G401 (cell line): ENCODE measurements at regions not wholly inside any gene's neighbourhood (a gene's known extent, or its start where the extent isn't known, plus 50 kb on each side); places are given as distances from the start of the nearest gene placed in this dataset.
A peak's percentile ranks its signal among the peaks of the same experiment; 100 is the strongest.
"Not testable (repeated sequence)": the region's sequence is repeated elsewhere in the genome, so short reads cannot be mapped to it uniquely, and the experiment has no call there.

ENCODE experiments used
- DNase-seq: peaks from one replicate; pipeline ENCODE4 v3.0.0-alpha.2; 2015; ENCODE audit warnings: low spot score
- in situ Hi-C: cut with HindIII; loops from 2 replicates; pipeline ENCODE4 v1.10.0; 2016; ENCODE audit warnings: low sequenced_read_pairs, mixed read lengths

DNA sequence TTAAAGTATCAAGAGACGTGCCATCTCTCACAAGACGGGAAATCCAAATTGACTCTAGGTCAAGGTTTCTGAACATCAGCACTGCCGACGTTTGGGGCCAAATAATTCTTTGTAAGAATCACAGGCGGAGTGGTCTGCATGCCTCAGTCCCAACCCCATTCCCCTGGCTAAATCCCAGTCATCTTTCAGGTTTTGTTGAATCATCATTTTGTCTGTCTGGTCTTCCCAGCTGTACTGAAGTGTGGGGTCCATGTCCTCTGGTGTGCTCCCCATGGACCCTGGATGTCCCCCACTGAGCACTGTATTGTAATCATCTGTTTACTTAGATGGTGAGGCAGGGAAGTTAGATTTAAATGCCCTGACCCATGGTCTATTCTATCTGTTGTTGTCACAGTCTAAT is 103.6 kb upstream of the GALNT18 start:
- in situ Hi-C loops, result no loop called here
- no peak for DNase-seq

- no peak for DNase-seq
- in situ Hi-C loops, result no loop called here
Observed at GRCh38 chr11:11724994-11725393, 103.2 kb upstream of the GALNT18 start.

DNA sequence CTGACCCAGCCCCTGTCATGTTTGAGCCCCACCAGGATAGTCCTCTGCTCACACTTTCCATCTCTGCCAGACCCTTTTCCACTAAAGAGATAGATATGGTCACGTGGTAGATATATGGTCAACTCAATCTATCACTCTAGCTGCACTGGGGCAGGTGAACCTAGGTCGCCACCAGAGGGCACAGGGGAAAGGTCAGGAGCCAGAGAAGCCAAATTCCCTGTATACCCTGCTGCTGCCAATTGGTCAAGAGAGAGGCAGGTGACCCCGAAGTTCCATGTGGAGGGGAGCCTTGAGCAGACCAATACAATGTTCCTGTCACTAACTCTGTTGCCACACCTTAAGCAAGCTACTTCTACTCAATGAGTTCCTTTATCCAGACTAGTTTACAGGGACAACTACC is 101.1 kb upstream of the GALNT18 start:
- no peak for DNase-seq
- in situ Hi-C loops, result no loop called here

DNA sequence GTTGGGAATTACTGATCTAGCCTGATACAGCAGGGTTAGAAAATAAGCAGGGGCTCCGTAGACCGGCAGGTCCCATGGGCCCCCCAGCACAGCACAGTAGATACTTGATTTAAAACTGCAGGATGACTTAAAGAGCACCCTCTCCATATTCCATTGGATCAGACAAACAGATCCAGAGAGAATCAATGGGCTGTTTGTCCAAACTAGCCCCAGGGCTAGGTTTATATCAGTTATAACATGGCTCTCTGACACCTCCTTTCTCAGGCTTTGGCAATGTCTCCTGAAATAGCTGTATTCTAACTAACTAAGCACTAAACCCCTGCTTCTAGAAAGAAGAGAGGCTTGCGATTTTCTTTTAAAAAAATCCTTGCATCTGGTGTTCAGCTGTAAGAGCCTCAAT is 100.4 kb upstream of the GALNT18 start:
- in situ Hi-C loops, result no loop called here
- DNase-seq, result no peak

- in situ Hi-C loops, result no loop called here
Observed at GRCh38 chr11:11718511-11718910, 96.7 kb upstream of the GALNT18 start.

DNA sequence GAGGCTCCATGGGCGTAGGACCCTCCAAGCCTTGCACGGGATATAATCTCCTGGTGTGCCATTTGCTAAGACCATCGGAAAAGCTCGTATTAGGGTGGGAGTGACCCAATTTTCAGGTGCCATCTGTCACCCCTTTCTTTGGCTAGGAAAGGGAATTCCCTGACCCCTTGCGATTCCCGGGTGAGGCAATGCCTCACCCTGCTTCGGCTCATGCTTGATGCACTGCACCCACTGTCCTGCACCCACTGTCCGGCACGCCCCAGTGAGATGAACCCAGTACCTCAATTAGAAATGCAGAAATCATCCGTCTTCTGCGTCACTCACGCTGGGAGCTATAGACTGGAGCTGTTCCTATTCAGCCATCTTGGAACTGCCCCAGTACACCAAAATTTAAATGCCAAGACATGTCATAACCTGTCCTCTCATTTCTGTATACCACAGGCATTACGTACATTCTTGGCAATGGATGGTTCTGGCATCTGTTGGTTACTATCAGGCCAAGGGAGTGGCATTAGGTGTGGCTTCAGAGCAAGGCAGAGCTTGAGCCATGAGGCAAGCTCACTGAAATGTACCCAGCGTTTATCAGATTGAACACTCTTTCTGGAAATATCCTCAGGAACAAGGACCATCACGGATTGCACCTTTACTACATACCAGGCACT is 95.4 kb upstream of the GALNT18 start:
- in situ Hi-C loops, result no loop called here
- DNase-seq, result no peak

More at GRCh38 chr11:11718511-11718910, 96.7 kb upstream of the GALNT18 start:
- DNase-seq, result no peak

DNA sequence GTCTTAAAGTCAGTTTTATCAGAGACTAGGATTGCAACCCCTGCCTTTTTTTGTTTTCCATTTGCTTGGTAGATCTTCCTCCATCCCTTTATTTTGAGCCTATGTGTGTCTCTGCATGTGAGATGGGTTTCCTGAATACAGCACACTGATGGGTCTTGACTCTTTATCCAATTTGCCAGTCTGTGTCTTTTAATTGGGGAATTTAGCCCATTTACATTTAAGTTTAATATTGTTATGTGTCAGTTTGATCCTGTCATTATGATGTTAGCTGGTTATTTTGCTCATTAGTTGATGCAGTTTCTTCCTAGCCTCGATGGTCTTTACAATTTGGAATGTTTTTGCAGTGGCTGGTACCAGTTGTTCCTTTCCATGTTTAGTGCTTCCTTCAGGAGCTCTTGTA is 93.3 kb upstream of the GALNT18 start:
- DNase-seq, in situ Hi-C loops: not testable (repeated sequence)

GRCh38 chr11:11710556-11710955 is 88.8 kb upstream of the GALNT18 start:
- in situ Hi-C loops, result no loop called here
- DNase-seq, result peak; percentile 45

GRCh38 chr11:11709447-11710239 is 87.8 kb upstream of the GALNT18 start:
- no peak for DNase-seq
- in situ Hi-C loops, result no loop called here

DNA sequence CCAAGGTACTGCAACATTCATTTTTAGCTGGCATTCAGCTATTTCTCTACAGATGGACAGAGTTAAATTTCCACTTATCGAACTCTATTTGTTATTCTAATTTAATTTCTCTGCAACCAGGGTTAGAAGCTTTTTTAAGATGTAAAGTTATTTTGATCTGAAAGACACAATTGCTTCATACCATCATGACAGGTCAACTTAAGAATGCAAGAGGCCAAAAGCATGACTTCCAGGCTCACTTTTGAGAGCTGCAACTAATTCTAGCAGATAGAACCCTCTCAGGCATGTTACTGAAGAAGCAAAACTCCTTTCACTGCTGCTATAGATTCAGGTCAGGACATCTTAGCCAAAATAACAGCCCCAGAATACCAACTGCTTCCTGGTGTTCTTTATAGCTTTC is 86.5 kb upstream of the GALNT18 start:
- in situ Hi-C loops, result no loop called here
- no peak for DNase-seq

- no peak for DNase-seq
- in situ Hi-C loops, result no loop called here
Observed at GRCh38 chr11:11706028-11706427, 84.2 kb upstream of the GALNT18 start.

DNA sequence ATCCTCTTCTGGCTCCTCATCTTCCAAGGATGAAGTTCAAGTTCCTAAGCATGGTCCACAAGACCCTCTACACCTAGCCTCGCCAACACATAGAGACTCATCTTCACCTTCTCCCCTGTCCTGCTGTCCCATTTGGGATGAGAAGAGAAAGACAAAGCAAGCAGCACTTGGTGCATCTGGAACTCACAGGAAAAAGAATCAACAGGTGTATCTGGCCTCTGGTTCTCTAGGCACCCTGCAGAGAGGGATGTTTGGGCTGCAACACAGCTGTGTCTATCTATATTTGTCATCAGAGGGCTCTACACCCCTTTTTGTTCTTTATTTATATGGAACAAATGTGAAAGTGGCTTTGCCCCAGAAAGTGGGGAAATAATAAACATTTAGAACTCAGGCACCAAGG is 82.1 kb upstream of the GALNT18 start:
- no peak for DNase-seq
- in situ Hi-C loops, result no loop called here

GRCh38 chr11:11701070-11701469 is 79.3 kb upstream of the GALNT18 start:
- in situ Hi-C loops, result no loop called here
- peak; percentile 72 for DNase-seq

DNA sequence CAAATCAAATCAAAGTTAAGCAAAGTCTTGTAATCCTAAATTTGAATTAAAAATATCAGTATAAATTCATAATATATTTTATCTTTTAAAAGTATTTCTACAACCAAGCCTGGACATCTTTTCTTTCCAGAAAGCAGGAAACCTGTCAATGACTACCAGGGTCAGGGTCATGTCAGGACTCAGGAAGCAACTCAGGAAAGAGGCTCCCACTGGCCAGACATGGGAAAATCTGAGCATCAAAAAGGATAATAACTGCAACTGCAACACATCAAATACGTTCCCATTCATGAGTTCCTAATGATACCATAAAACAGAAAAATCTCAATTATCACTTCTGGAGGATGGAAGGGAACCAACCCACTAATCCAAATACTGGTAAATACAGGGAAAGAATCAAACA is 76.0 kb upstream of the GALNT18 start:
- in situ Hi-C loops, result no loop called here
- DNase-seq, result no peak

- DNase-seq, result no peak
- in situ Hi-C loops, result no loop called here
Observed at GRCh38 chr11:11691296-11692151, 69.7 kb upstream of the GALNT18 start.

DNA sequence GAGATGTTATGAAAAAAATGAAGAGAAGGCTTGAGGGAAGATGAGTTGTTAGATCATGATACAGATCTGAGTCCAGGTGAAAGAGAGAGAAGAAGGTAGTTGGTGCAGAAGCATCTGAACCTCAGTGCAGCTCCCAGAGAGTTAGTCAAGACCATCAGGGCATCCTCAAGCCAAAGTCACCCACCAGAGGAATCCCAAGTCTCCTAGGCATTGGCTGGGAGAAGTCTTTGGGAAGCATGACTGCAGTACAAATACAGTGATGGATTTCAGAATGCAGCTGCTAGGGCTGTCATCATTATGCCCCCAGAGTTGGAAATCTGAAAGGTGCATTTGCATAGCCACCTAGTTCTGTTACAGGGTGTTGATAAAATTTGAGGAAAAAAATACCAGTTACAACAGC is 59.7 kb upstream of the GALNT18 start:
- in situ Hi-C loops, result no loop called here
- no peak for DNase-seq

- in situ Hi-C loops, result no loop called here
- DNase-seq, result no peak
Observed at GRCh38 chr11:11677672-11678356, 56.0 kb upstream of the GALNT18 start.

GRCh38 chr11:11675671-11676181 is 53.9 kb upstream of the GALNT18 start:
- no peak for DNase-seq
- in situ Hi-C loops, result no loop called here

- DNase-seq, result no peak
- in situ Hi-C loops, result no loop called here
Observed at GRCh38 chr11:11672789-11673188, 51.0 kb upstream of the GALNT18 start.
